ENCODE measurements at regions not wholly inside any gene's neighbourhood (a gene's known extent, or its start where the extent isn't known, plus 50 kb on each side); places are given as distances from the start of the nearest gene placed in this dataset.
"Not testable (repeated sequence)": the region's sequence is repeated elsewhere in the genome, so short reads cannot be mapped to it uniquely, and the experiment has no call there.

DNA sequence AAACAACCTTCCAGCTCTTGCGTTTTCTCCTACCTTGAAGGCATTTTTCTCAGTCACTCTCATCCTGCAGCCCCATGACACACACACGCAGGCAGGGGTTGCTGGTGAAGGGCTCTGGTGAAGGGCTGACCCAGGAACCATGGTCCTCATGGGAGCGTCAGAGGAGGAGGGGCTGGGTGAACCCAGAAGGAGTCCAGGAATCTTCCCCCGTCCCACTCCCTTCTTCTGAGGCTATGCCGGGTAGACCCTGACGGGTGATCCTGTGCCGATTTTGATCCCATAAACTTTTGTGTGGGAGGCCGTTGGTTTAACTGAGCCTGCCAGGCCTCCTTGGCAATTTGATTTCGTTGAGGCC, 278.4 kb upstream of the FOXF1 start:
- 84 to 85% methylated on average over 9 of the region's 9 CpGs for WGBS, 2 donors
- TF ChIP-seq EP300 (IDR thresholded peaks at IDR 0.05) (no peak), POLR2A (IDR thresholded peaks at IDR 0.05) (no peak)
- TF ChIP-seq, protein P1, sequence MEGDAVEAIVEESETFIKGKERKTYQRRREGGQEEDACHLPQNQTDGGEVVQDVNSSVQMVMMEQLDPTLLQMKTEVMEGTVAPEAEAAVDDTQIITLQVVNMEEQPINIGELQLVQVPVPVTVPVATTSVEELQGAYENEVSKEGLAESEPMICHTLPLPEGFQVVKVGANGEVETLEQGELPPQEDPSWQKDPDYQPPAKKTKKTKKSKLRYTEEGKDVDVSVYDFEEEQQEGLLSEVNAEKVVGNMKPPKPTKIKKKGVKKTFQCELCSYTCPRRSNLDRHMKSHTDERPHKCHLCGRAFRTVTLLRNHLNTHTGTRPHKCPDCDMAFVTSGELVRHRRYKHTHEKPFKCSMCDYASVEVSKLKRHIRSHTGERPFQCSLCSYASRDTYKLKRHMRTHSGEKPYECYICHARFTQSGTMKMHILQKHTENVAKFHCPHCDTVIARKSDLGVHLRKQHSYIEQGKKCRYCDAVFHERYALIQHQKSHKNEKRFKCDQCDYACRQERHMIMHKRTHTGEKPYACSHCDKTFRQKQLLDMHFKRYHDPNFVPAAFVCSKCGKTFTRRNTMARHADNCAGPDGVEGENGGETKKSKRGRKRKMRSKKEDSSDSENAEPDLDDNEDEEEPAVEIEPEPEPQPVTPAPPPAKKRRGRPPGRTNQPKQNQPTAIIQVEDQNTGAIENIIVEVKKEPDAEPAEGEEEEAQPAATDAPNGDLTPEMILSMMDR (IDR thresholded peaks at IDR 0.05), result no peak
- H3K4me3 ChIP-seq, result no peak overlapping the region
- no peak for DNase-seq (ENCODE audit: low spot score in 2 of 2)
- H3K27me3 ChIP-seq, result peaks cover 0 to 15% of the 10 kb centered on the region in 2 donors
- H3K4me1 ChIP-seq, result no peaks in the 10 kb centered on the region
- no peak overlapping the region for H3K27ac ChIP-seq
- no peaks in the 10 kb centered on the region for H3K36me3 ChIP-seq
- H3K9me3 ChIP-seq, result no peaks in the 10 kb centered on the region

DNA sequence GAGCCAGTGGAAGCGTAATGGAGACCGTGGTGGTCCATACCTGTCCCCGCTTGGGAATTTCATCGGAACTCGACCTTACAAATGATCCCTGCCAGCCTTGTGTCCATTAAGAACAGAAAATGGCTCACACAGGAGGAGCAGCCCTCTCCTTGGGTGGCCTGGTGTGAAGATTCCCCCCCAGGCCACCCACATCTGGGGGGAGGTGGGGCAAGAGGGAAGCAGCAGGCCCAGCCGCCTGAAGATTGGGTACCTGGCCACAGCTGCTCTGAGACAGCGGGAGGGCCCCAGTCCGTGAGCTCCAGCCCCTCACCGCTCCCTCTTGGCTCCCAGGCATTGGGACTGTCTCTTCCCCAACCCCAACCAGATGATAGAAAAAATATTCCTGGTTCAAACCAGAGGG, 277.8 kb upstream of the FOXF1 start:
- no peak for DNase-seq (ENCODE audit: low spot score in 2 of 2)
- WGBS, 2 donors, result 93% methylated on average over 9 of the region's 9 CpGs
- H3K4me3 ChIP-seq, result no peak overlapping the region
- H3K27me3 ChIP-seq, result peaks cover 0 to 10% of the 10 kb centered on the region in 2 donors
- no peak overlapping the region for H3K27ac ChIP-seq
- no peaks in the 10 kb centered on the region for H3K4me1 ChIP-seq
- TF ChIP-seq EP300 (IDR thresholded peaks at IDR 0.05) (no peak), POLR2A (IDR thresholded peaks at IDR 0.05) (no peak)
- TF ChIP-seq, protein P1 (IDR thresholded peaks at IDR 0.05), result no peak
- no peaks in the 10 kb centered on the region for H3K9me3 ChIP-seq
- H3K36me3 ChIP-seq, result no peaks in the 10 kb centered on the region

DNA sequence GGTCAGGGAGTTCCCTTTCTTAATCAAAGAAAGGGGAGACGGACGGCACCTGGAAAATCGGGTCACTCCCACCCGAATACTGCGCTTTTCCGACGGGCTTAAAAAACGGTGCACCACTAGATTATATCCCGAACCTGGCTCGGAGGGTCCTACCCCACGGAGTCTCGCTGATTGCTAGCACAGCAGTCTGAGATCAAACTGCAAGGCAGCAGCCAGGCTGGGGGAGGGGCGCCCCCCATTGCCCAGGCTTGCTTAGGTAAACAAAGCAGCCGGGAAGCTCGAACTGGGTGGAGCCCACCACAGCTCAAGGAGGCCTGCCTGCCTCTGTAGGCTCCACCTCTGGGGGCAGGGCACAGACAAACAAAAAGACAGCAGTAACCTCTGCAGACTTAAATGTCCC, 276.8 kb upstream of the FOXF1 start:
- not testable (repeated sequence) for H3K9me3 ChIP-seq; H3K4me3 ChIP-seq; DNase-seq (ENCODE audit: low spot score in 2 of 2); H3K27me3 ChIP-seq; H3K4me1 ChIP-seq; H3K36me3 ChIP-seq; H3K27ac ChIP-seq
- 79 to 81% methylated on average over 13 to 14 of the region's 15 CpGs for WGBS, 2 donors

DNA sequence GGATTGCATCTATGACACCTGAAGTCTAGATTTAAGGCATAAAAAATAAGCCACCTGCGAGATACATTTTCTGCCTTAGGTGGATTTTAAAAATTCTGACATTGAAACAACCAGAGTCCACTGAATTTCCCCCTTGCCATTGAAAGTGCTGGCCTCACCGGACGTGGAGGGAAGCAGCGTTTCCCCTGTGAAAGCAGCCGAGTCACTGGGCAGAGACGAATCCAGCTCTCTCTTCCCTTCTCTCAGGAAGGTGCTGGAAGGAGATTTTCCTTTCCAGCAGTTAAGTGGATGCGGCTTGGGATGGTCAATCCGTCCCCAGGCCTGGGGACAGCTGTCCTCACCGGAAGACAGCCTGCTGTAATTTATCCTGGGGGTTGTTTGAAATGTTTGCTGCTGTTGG, 270.9 kb upstream of the FOXF1 start:
- no peak overlapping the region for H3K4me3 ChIP-seq
- DNase-seq (ENCODE audit: low spot score in 2 of 2), result no peak
- H3K27me3 ChIP-seq, result peaks cover 0 to 28% of the 10 kb centered on the region in 2 donors
- no peak overlapping the region for H3K27ac ChIP-seq
- H3K9me3 ChIP-seq, result no peaks in the 10 kb centered on the region
- no peaks in the 10 kb centered on the region for H3K4me1 ChIP-seq
- WGBS, 2 donors, result 16 to 21% methylated on average over 9 of the region's 9 CpGs
- no peak for TF ChIP-seq POLR2A (IDR thresholded peaks at IDR 0.05)
- H3K36me3 ChIP-seq, result no peaks in the 10 kb centered on the region

DNA sequence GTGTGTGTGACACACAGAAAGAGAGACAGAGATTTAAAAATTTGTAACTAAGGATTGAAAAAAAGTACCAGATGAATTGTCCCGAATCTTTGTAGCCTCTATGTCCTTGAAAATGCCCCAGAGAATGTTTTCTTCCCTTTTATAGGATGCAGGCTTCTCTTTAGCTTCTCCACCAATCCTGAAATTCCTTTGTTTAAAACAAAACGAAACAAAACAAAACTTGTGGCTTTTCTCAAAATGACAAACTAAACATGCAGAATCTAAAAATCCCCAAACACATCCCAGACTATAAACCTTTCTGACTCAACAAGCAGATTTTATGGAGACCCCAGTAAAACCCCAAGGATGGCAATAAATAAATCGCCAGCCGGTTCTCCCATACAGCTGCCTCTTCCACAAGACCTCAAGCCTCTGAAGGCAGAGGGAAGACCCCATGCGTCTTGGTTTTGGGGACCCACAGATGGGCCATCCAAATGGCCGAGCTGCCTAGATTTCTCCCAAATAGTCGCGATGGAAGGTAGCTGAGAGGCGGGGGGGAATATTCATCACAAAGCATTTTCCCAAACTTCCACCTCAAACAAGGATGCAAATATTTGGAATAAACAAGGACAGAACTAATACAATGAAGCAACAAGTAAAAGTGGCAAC, 269.5 kb upstream of the FOXF1 start:
- WGBS, 2 donors, result 26 to 32% methylated on average over 9 of the region's 9 CpGs
- Histone ChIP-seq H3K9me3 (peaks cover 0 to 3% (median 0%) of the 10 kb centered on the region in 4 donors), H3K36me3 (no peaks in the 10 kb centered on the region), H3K4me3 (no peak overlapping the region), H3K27me3 (peaks cover 0 to 28% of the 10 kb centered on the region in 2 donors), H3K27ac (no peak overlapping the region), H3K4me1 (no peaks in the 10 kb centered on the region)
- DNase-seq (ENCODE audit: low spot score in 2 of 2), result no peak
- TF ChIP-seq, protein P1 (IDR thresholded peaks at IDR 0.05), result no peak
- no peak for TF ChIP-seq POLR2A (IDR thresholded peaks at IDR 0.05)
- no peak for TF ChIP-seq EP300 (IDR thresholded peaks at IDR 0.05)

DNA sequence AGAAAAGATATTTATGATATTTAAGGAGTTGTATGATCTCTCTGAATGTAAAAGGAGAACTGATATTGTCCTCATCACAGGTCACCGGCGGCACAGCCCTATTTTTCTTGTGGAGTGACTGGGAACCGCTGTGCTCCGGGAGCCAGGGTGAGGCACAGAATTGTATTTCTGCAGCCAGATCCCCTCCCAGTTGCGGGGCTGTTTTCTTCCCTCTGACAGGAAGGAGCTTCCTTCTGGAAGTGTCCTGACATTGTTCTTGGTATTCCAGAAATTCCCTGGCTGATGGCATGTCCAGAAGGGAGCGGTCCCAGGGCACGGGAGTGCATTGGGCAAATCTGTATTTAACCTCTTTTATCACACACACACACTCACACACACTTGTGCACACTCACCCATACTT, 268.6 kb upstream of the FOXF1 start:
- WGBS, 2 donors, result 27 to 33% methylated on average over 7 of the region's 7 CpGs
- no peak overlapping the region for H3K27ac ChIP-seq
- H3K4me3 ChIP-seq, result no peak overlapping the region
- no peaks in the 10 kb centered on the region for H3K36me3 ChIP-seq
- peaks cover 0 to 28% of the 10 kb centered on the region in 2 donors for H3K27me3 ChIP-seq
- no peaks in the 10 kb centered on the region for H3K4me1 ChIP-seq
- no peak for TF ChIP-seq EP300 (IDR thresholded peaks at IDR 0.05)
- TF ChIP-seq, protein P1 (IDR thresholded peaks at IDR 0.05), result no peak
- TF ChIP-seq POLR2A (IDR thresholded peaks at IDR 0.05), result no peak
- H3K9me3 ChIP-seq, result peaks cover 0 to 3% (median 0%) of the 10 kb centered on the region in 4 donors
- DNase-seq (ENCODE audit: low spot score in 2 of 2), result no peak

Data from tibial nerve (tissue), 4 donors.